MCF 10A (cell line): ENCODE measurements at regions not wholly inside any gene's neighbourhood (a gene's known extent, or its start where the extent isn't known, plus 50 kb on each side); places are given as distances from the start of the nearest gene placed in this dataset.

Experiments used
- BruUV-seq: library from RNA; stranded (reverse); fragments of 400-500 nt; replicated peaks from 2 replicates; lab custom pipeline; 2021; lab: Mats Ljungman, UMichigan
- CTCF ChIA-PET: fragments of 300-600 bp; sonication (Branson Sonifier 250); formaldehyde crosslinking; extraction: SDS; loops from one replicate; lab custom pipeline; 2021; ENCODE audit warnings: antibody characterized with exemption, inconsistent platforms; lab: Yijun Ruan, JAX
- POLR2A ChIA-PET: fragments of 300-600, 350-650 bp; sonication (Branson Sonifier 250); formaldehyde crosslinking; extraction: SDS; loops from one replicate; lab custom pipeline; 2020; ENCODE audit warnings: antibody characterized with exemption, inconsistent platforms; lab: Yijun Ruan, JAX
- DNase-seq: peaks from one replicate; pipeline ENCODE4 v3.0.0-alpha.2; 2018; ENCODE audit not compliant: unreplicated experiment
- H3K27ac Mint-ChIP-seq: one replicate; pipeline ENCODE4 v1.8.0; 2022; ENCODE audit warnings: mild to moderate bottlenecking, low read depth, mixed read lengths; ENCODE audit not compliant: unreplicated experiment
- H3K27me3 Mint-ChIP-seq: one replicate; pipeline ENCODE4 v1.8.0; 2022; ENCODE audit warnings: mixed read lengths; ENCODE audit not compliant: insufficient read depth, unreplicated experiment
- H3K36me3 Mint-ChIP-seq: one replicate; pipeline ENCODE4 v1.8.0; 2022; ENCODE audit warnings: mild to moderate bottlenecking, moderate library complexity, mixed read lengths; ENCODE audit not compliant: insufficient read depth, unreplicated experiment
- H3K4me1 Mint-ChIP-seq: one replicate; pipeline ENCODE4 v1.8.0; 2022; ENCODE audit warnings: mixed read lengths; ENCODE audit not compliant: insufficient read depth, unreplicated experiment
- H3K4me3 Mint-ChIP-seq: one replicate; pipeline ENCODE4 v1.8.0; 2022; ENCODE audit warnings: mild to moderate bottlenecking, moderate library complexity, mixed read lengths; ENCODE audit not compliant: unreplicated experiment
- H3K9me3 Mint-ChIP-seq: one replicate; pipeline ENCODE4 v1.8.0; 2022; ENCODE audit warnings: mixed read lengths; ENCODE audit not compliant: unreplicated experiment
- CTCF ChIP-seq: fragments of 200-600 bp; IDR thresholded peaks from one replicate; pipeline ENCODE4 v1.8.0; 2022; ENCODE audit warnings: antibody characterized with exemption, mild to moderate bottlenecking; ENCODE audit not compliant: unreplicated experiment
- intact Hi-C: fragments of 100-400 bp; cut with micrococcal nuclease; formaldehyde crosslinking; loops from 2 replicates; pipeline ENCODE4 v1.14.1; 2022

DNA sequence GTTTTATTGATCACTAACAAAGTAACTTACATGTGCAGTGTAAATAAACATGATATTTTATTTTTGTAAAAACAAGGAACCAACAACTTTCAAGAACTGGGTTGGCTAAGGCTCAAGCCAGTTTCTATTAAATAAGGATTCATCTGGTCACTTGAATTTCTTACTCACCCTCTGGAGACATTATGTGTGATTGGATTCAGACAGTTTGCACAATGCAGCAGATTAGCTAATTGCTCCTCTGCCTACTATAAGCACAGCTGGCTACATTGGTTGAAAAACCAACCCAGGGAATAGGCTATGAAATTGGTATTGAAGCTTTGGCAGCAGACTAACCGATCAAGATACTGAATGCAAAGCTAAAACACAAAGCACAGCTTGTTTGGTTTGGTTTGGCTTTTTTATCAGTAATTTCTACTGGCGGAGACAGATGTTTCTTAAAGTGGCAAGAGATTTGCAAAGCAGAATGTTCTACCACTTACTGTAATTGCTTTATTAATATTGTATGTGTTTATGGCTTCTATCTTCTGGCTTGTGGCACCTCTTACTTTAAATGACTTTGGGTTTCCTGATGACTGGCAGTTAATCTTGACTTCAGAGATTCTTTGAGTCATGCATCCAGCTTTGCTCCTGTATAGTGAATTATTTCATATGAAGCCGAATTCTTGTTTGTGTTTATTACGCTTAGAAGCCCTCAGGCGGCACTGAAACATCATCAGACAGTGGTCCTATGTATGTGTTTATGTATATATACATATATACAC is 231.5 kb downstream of the MPDZ start:
- Mint-ChIP-seq H3K4me1 (peaks cover 2% of the 10 kb centered on the region), H3K9me3 (no peaks in the 10 kb centered on the region), H3K36me3 (no peaks in the 10 kb centered on the region), H3K4me3 (no peak overlapping the region), H3K27me3 (no peaks in the 10 kb centered on the region), H3K27ac (no peak overlapping the region)
- intact Hi-C loops, result no loop called here
- no peak for DNase-seq
- ChIA-PET POLR2A (interaction anchor here (0.6 kb wide), 1 partner anchor 284 kb away, joined by 3 read pairs; no protein-coding TSS in a partner anchor), CTCF (interaction anchor here (0.7 to 2.0 kb wide), 4 partner anchors 10 to 41 kb away, joined by 3 to 12 read pairs (median 3); no protein-coding TSS in a partner anchor)
- no peak for TF ChIP-seq CTCF
- BruUV-seq, result no TSS peak

DNA sequence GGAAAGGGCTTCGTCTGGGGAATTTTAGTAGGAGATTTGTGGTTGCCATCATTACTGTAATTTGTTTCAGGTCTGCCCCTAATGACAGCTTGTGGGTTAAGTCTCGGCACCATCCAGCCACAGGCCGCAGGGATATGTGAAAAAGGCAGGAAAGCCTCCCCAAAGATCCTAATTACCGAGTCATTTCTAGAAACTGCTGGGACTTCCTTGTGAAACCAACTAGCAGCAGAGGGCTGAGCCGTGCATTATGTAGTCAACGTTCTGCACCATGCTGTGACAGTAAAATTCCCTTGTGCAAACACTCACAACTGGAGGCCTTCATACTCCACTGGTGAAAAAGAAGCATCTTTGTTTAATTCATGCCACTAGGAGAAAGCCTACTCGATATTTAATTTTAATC is 230.3 kb downstream of the MPDZ start:
- no TSS peak for BruUV-seq
- Mint-ChIP-seq H3K36me3 (no peaks in the 10 kb centered on the region), H3K9me3 (no peaks in the 10 kb centered on the region)

GRCh38 chr9:13053504-13053903 is 226.0 kb downstream of the MPDZ start:
- BruUV-seq, result no TSS peak
- H3K9me3 Mint-ChIP-seq, result no peaks in the 10 kb centered on the region
- no peak for TF ChIP-seq CTCF
- H3K27me3 Mint-ChIP-seq, result no peaks in the 10 kb centered on the region
- peak; percentile 1 for DNase-seq
- POLR2A ChIA-PET, result no interaction called here
- no peak overlapping the region for H3K27ac Mint-ChIP-seq
- peaks cover 16% of the 10 kb centered on the region for H3K4me1 Mint-ChIP-seq
- intact Hi-C loops, result no loop called here
- H3K4me3 Mint-ChIP-seq, result no peak overlapping the region
- CTCF ChIA-PET, result interaction anchor here (0.5 to 1.9 kb wide), 6 partner anchors 19 to 369 kb away, joined by 3 to 5 read pairs (median 3); no protein-coding TSS in a partner anchor
- H3K36me3 Mint-ChIP-seq, result no peaks in the 10 kb centered on the region

More for the DNA sequence above, 230.3 kb downstream of the MPDZ start:
- no peaks in the 10 kb centered on the region for H3K27me3 Mint-ChIP-seq
- POLR2A ChIA-PET, result no interaction called here
- H3K4me3 Mint-ChIP-seq, result no peak overlapping the region
- CTCF ChIA-PET, result interaction anchor here (0.7 to 2.4 kb wide), 2 partner anchors 15 to 43 kb away, joined by 5 to 9 read pairs; no protein-coding TSS in a partner anchor
- TF ChIP-seq CTCF, result no peak
- intact Hi-C loops, result no loop called here
- DNase-seq, result no peak
- peaks cover 11% of the 10 kb centered on the region for H3K4me1 Mint-ChIP-seq
- no peak overlapping the region for H3K27ac Mint-ChIP-seq

- CTCF ChIA-PET, result interaction anchor here (0.9 to 1.3 kb wide), 3 partner anchors 20 to 374 kb away, joined by 3 to 4 read pairs (median 3); no protein-coding TSS in a partner anchor
- TF ChIP-seq CTCF, result no peak
- no TSS peak for BruUV-seq
- Mint-ChIP-seq H3K4me3 (no peak overlapping the region), H3K27me3 (no peaks in the 10 kb centered on the region), H3K27ac (no peak overlapping the region), H3K4me1 (peaks cover 16% of the 10 kb centered on the region), H3K36me3 (no peaks in the 10 kb centered on the region), H3K9me3 (no peaks in the 10 kb centered on the region)
- POLR2A ChIA-PET, result no interaction called here
- intact Hi-C loops, result no loop called here
- DNase-seq, result no peak
Measured at GRCh38 chr9:13054389-13054788, 225.1 kb downstream of the MPDZ start.
